ENCODE measurements at regions not wholly inside any gene's neighbourhood (a gene's known extent, or its start where the extent isn't known, plus 50 kb on each side); places are given as distances from the start of the nearest gene placed in this dataset.

DNA sequence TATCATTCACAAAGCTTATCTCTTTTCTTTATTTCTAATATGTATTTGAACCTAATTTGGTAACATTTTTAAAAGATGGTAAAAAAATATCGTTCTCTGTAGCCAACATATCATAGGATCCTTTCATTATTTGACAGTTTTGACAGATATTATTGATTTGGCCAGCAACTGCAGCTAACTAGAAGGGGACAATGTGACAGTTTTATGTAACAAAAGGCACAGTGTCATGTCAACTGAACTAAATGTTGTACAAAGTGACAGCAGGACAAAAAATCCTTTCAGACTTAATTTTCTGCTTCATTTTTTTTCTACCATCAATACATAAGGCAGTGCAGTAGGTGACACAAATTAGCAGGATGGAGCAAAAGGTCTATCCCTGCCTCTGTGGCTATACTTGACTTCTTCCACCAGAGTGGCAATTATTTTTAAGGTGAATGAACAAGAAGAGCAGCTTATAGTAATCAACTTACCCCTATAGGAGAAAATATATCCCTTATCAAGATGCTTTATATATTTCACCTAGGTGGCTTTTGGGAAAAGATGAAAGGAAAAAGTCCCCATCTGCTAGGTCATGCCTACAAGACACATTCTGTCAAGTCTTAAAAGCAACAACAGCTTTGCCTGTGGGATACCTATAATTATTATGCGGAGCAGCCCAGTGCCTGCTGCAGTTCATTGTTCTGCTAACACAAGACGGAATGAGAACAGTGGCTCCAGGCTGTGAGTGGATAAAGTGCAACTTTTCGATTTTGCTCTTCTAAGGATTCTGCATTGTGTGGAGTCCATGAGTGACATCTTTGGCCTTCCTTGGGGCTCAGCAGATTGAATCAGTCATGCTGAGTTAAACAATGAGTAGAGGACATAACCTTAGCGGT is 694.9 kb downstream of the ISL1 start:
- TF ChIP-seq, protein P1, sequence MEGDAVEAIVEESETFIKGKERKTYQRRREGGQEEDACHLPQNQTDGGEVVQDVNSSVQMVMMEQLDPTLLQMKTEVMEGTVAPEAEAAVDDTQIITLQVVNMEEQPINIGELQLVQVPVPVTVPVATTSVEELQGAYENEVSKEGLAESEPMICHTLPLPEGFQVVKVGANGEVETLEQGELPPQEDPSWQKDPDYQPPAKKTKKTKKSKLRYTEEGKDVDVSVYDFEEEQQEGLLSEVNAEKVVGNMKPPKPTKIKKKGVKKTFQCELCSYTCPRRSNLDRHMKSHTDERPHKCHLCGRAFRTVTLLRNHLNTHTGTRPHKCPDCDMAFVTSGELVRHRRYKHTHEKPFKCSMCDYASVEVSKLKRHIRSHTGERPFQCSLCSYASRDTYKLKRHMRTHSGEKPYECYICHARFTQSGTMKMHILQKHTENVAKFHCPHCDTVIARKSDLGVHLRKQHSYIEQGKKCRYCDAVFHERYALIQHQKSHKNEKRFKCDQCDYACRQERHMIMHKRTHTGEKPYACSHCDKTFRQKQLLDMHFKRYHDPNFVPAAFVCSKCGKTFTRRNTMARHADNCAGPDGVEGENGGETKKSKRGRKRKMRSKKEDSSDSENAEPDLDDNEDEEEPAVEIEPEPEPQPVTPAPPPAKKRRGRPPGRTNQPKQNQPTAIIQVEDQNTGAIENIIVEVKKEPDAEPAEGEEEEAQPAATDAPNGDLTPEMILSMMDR (IDR thresholded peaks at IDR 0.05): no peak
- TF ChIP-seq POLR2A (IDR thresholded peaks at IDR 0.05): no peak

All from right lobe of liver (tissue), 4 donors.